H1 (cell line): ENCODE measurements at regions not wholly inside any gene's neighbourhood (a gene's known extent, or its start where the extent isn't known, plus 50 kb on each side); places are given as distances from the start of the nearest gene placed in this dataset.
"Not testable (repeated sequence)": the region's sequence is repeated elsewhere in the genome, so short reads cannot be mapped to it uniquely, and the experiment has no call there.

Experiments
- CTCF ChIA-PET: fragments of 300-600 bp; sonication (Branson Sonifier 250); formaldehyde crosslinking; loops from one replicate; lab custom pipeline; 2021; ENCODE audit not compliant: partially characterized antibody; lab: Charles Lee
- POLR2A ChIA-PET: fragments of 300-600 bp; sonication (Branson Sonifier 250); formaldehyde crosslinking; loops from one replicate; lab custom pipeline; 2021; ENCODE audit warnings: inconsistent platforms; ENCODE audit not compliant: partially characterized antibody; lab: Charles Lee
- DNase-seq, 2 experiments: peaks; one replicate each; pipeline versions ENCODE4 v3.0.0 to v3.0.0-alpha.2; 2010 to 2022; ENCODE audit warnings: low spot score in 2 of 2, low read depth in 1 of 2, mixed read lengths in 1 of 2
- FAIRE-seq: peaks from 2 replicates; lab custom pipeline; 2011; peaks lifted over from hg19 to GRCh38; lab: Jason Lieb, UNC
- H2AFZ ChIP-seq: 2 replicates; pipeline ENCODE4 v1.8.1; 2012; ENCODE audit warnings: low read length, inconsistent platforms
- H2AK5ac ChIP-seq: 2 replicates; pipeline ENCODE4 v1.6.1; 2013; ENCODE audit warnings: low read depth, low read length
- H2BK120ac ChIP-seq: replicated peaks from 2 replicates; pipeline ENCODE3; 2013; ENCODE audit warnings: low read depth, low read length, inconsistent platforms
- H2BK12ac ChIP-seq: 2 replicates; pipeline ENCODE4 v1.6.1; 2013; ENCODE audit warnings: low read depth, low read length
- H2BK15ac ChIP-seq: 2 replicates; pipeline ENCODE4 v1.6.1; 2013; ENCODE audit warnings: low read length
- H2BK20ac ChIP-seq: 2 replicates; pipeline ENCODE4 v1.6.1; 2013; ENCODE audit warnings: low read length
- H2BK5ac ChIP-seq: 2 replicates; pipeline ENCODE4 v1.6.1; 2013; ENCODE audit warnings: low read depth, low read length
- H3K14ac ChIP-seq: 2 replicates; pipeline ENCODE4 v1.6.1; 2013; ENCODE audit warnings: inconsistent platforms; ENCODE audit not compliant: insufficient read length
- H3K18ac ChIP-seq: 2 replicates; pipeline ENCODE4 v1.6.1; 2013; ENCODE audit warnings: low read length; ENCODE audit errors: extremely low read depth
- H3K23ac ChIP-seq: 2 replicates; pipeline ENCODE4 v1.6.1; 2013; ENCODE audit warnings: inconsistent platforms; ENCODE audit not compliant: insufficient read length
- H3K23me2 ChIP-seq: 2 replicates; pipeline ENCODE4 v1.6.1; 2013; ENCODE audit warnings: low read depth, low read length
- H3K27ac ChIP-seq: 2 replicates; pipeline ENCODE4 v1.6.1; 2011; ENCODE audit warnings: low read depth, low read length, inconsistent platforms
- H3K27me3 ChIP-seq, 4 experiments: replicated peaks in 1 of 4; 1 replicate in 1 of 4; 2 replicates in 3 of 4; pipeline versions ENCODE4 v1.6.1 to v1.8.1; 2011 to 2013; ENCODE audit warnings: low read length in 3 of 4, mild to moderate bottlenecking in 3 of 4, inconsistent platforms in 2 of 4, mixed read lengths in 2 of 4, moderate library complexity in 1 of 4; ENCODE audit not compliant: control insufficient read depth in 3 of 4, insufficient read depth in 3 of 4; ENCODE audit errors: extremely low read depth in 1 of 4
- H3K36me3 ChIP-seq, 4 experiments: 2 replicates each; pipeline versions ENCODE4 v1.6.1 to v1.8.1; 2011 to 2013; ENCODE audit warnings: mild to moderate bottlenecking in 4 of 4, low read length in 3 of 4, moderate library complexity in 2 of 4, control low read depth in 1 of 4, inconsistent platforms in 1 of 4; ENCODE audit not compliant: insufficient read depth in 4 of 4, control insufficient read depth in 2 of 4
- H3K4ac ChIP-seq: replicated peaks from 2 replicates; pipeline ENCODE3; 2013; ENCODE audit warnings: low read length, low read depth, mixed read lengths, inconsistent platforms; ENCODE audit not compliant: insufficient read length
- H3K4me1 ChIP-seq, 4 experiments: replicated peaks in 1 of 4; 1 replicate in 1 of 4; 2 replicates in 3 of 4; pipeline versions ENCODE4 v1.6.1 to v1.8.1; 2011 to 2013; ENCODE audit warnings: low read length in 3 of 4, inconsistent platforms in 2 of 4, mixed read lengths in 1 of 4; ENCODE audit not compliant: insufficient read depth in 4 of 4, control insufficient read depth in 3 of 4
- H3K4me2 ChIP-seq, 2 experiments: 2 replicates each; pipeline versions ENCODE4 v1.6.1 to v1.8.1; 2011 to 2013; ENCODE audit warnings: low read depth in 2 of 2, low read length in 2 of 2, control low read depth in 1 of 2, inconsistent platforms in 1 of 2, mild to moderate bottlenecking in 1 of 2; ENCODE audit not compliant: insufficient read depth in 1 of 2
- H3K4me3 ChIP-seq, 4 experiments: fragments of 200-600, 300-600 bp in 1 of 4; sonication (generic), shearing (Covaris generic), sonication (Bioruptor Twin) in 1 of 4; 2 replicates each; pipeline versions ENCODE4 v1.5.1 to v1.8.1; 2011 to 2016; ENCODE audit warnings: low read length in 4 of 4, low read depth in 3 of 4, control low read depth in 2 of 4, inconsistent platforms in 2 of 4, mild to moderate bottlenecking in 2 of 4, mixed read lengths in 1 of 4, moderate library complexity in 1 of 4; ENCODE audit not compliant: insufficient read depth in 2 of 4; ENCODE audit errors: extremely low read depth in 1 of 4
- H3K56ac ChIP-seq: replicated peaks from 2 replicates; pipeline ENCODE3; 2013; ENCODE audit warnings: low read depth, mild to moderate bottlenecking, mixed read lengths, low read length, inconsistent platforms; ENCODE audit not compliant: insufficient read length
- H3K79me1 ChIP-seq: 2 replicates; pipeline ENCODE4 v1.6.1; 2013; ENCODE audit warnings: low read depth, low read length, control low read depth
- H3K79me2 ChIP-seq, 2 experiments: 2 replicates each; pipeline versions ENCODE4 v1.6.1 to v1.8.1; 2012 to 2013; ENCODE audit warnings: low read length in 2 of 2, mild to moderate bottlenecking in 2 of 2, inconsistent platforms in 1 of 2; ENCODE audit not compliant: insufficient read depth in 2 of 2, control insufficient read depth in 1 of 2
- H3K9ac ChIP-seq, 4 experiments: replicated peaks in 1 of 4; 1 replicate in 1 of 4; 2 replicates in 3 of 4; pipeline versions ENCODE4 v1.6.1 to v1.8.1; 2011 to 2013; ENCODE audit warnings: low read depth in 3 of 4, low read length in 3 of 4, control low read depth in 2 of 4, mild to moderate bottlenecking in 2 of 4, moderate library complexity in 2 of 4, inconsistent platforms in 1 of 4; ENCODE audit errors: extremely low read depth in 1 of 4
- H3K9me3 ChIP-seq, 2 experiments: 2 replicates each; pipeline versions ENCODE4 v1.6.1 to v1.8.1; 2012 to 2013; ENCODE audit warnings: mild to moderate bottlenecking in 2 of 2, moderate library complexity in 2 of 2, control low read depth in 1 of 2, inconsistent platforms in 1 of 2, low read depth in 1 of 2, low read length in 1 of 2, mixed read lengths in 1 of 2; ENCODE audit not compliant: insufficient read depth in 2 of 2
- H4K20me1 ChIP-seq, 2 experiments: replicated peaks in 1 of 2; 2 replicates each; pipeline versions ENCODE3 to v1.8.1; 2011 to 2013; ENCODE audit warnings: inconsistent platforms in 2 of 2, low read length in 2 of 2, mild to moderate bottlenecking in 1 of 2; ENCODE audit not compliant: insufficient read depth in 2 of 2, control insufficient read depth in 1 of 2
- H4K5ac ChIP-seq: 2 replicates; pipeline ENCODE4 v1.6.1; 2013; ENCODE audit warnings: low read length, low read depth, mixed read lengths, inconsistent platforms; ENCODE audit not compliant: insufficient read length
- H4K8ac ChIP-seq: 2 replicates; pipeline ENCODE4 v1.8.0; 2013; ENCODE audit warnings: mild to moderate bottlenecking, moderate library complexity, low read length, inconsistent platforms; ENCODE audit not compliant: insufficient read depth; ENCODE audit errors: extremely low read depth
- H4K91ac ChIP-seq: replicated peaks from 2 replicates; pipeline ENCODE3; 2013; ENCODE audit warnings: low read length, mixed read lengths, inconsistent platforms; ENCODE audit not compliant: insufficient read length
- WGBS, 2 experiments: shearing (Covaris generic) in 1 of 2; methylation state at CpG; one replicate each; pipeline versions ENCODE4 v1.1.6 to v1.1.7; 2013 to 2015; ENCODE audit warnings: low lambda C conversion rate in 2 of 2, mixed read lengths in 2 of 2, inconsistent platforms in 1 of 2, low coverage in 1 of 2, missing lambda C conversion rate in 1 of 2; ENCODE audit not compliant: insufficient replicate concordance in 2 of 2, insufficient coverage in 1 of 2, insufficient read length in 1 of 2; ENCODE audit errors: extremely low coverage in 1 of 2, missing lambda C conversion rate in 1 of 2; 5-methylcytosine and 5-hydroxymethylcytosine counted together

DNA sequence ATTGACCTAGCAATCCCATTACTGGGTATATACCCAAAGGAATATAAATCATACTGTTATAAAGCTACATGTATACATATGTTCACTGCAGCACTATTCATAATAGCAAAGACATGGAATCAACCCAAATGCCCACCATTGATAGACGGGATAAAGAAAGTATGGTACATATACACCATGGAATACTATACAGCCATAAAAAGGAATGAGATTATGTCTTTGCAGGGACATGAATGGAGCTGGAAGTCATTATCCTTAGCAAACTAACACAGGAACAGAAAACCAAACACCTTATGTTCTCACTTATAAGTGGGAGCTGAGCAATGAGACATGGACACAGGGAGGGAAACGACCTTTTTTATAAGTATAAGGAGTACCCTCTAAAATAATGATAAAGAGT, 113.0 kb upstream of the TSPAN8 start:
- CTCF ChIA-PET, FAIRE-seq: not testable (repeated sequence)

More for the DNA sequence above, 113.0 kb upstream of the TSPAN8 start:
- H3K9me3 ChIP-seq, H3K56ac ChIP-seq, H4K20me1 ChIP-seq, H2BK20ac ChIP-seq, H3K23me2 ChIP-seq, H4K5ac ChIP-seq, H3K4me1 ChIP-seq, H3K79me2 ChIP-seq, H2BK120ac ChIP-seq, H3K4me3 ChIP-seq, H4K8ac ChIP-seq, H3K14ac ChIP-seq, H3K23ac ChIP-seq, H2AK5ac ChIP-seq, H3K36me3 ChIP-seq, POLR2A ChIA-PET, H3K27ac ChIP-seq, H4K91ac ChIP-seq, H3K27me3 ChIP-seq, H3K79me1 ChIP-seq, H3K4me2 ChIP-seq, H2BK5ac ChIP-seq, H3K4ac ChIP-seq, H2AFZ ChIP-seq, H3K9ac ChIP-seq, DNase-seq, H3K18ac ChIP-seq, H2BK15ac ChIP-seq, H2BK12ac ChIP-seq: not testable (repeated sequence)
- 78% methylated on average over 2 of the region's 2 CpGs; no CpG with 5 or more reads in 1 of the 2 experiments for WGBS, 2 experiments
